ENCODE measurements at regions not wholly inside any gene's neighbourhood (a gene's known extent, or its start where the extent isn't known, plus 50 kb on each side); places are given as distances from the start of the nearest gene placed in this dataset.

DNA sequence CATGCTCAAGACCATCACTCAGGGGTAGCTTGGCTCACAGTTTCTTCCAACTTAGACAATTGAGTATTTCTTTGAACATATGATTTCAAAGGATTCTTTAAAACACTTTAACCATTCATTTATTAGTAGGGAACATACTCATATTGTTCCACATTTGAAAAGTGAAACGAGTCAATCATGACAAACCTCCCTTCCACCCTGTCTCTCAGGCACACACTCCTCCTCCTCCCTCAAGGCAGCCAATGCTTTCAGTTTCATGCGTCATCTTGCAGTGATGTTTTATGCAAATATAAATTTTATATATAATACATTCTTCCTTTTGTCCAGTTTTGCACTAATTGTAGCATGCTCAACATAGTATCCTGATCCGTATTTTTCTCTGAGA lies 126.0 kb upstream of the BOD1 start:
- TF ChIP-seq, protein P1, sequence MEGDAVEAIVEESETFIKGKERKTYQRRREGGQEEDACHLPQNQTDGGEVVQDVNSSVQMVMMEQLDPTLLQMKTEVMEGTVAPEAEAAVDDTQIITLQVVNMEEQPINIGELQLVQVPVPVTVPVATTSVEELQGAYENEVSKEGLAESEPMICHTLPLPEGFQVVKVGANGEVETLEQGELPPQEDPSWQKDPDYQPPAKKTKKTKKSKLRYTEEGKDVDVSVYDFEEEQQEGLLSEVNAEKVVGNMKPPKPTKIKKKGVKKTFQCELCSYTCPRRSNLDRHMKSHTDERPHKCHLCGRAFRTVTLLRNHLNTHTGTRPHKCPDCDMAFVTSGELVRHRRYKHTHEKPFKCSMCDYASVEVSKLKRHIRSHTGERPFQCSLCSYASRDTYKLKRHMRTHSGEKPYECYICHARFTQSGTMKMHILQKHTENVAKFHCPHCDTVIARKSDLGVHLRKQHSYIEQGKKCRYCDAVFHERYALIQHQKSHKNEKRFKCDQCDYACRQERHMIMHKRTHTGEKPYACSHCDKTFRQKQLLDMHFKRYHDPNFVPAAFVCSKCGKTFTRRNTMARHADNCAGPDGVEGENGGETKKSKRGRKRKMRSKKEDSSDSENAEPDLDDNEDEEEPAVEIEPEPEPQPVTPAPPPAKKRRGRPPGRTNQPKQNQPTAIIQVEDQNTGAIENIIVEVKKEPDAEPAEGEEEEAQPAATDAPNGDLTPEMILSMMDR (IDR thresholded peaks at IDR 0.05), result no peak
- TF ChIP-seq POLR2A (IDR thresholded peaks at IDR 0.05), result no peak
- no peak for TF ChIP-seq POLR2AphosphoS5 (IDR thresholded peaks at IDR 0.05)
- no peak for TF ChIP-seq EP300 (IDR thresholded peaks at IDR 0.05)
